ENCODE measurements at regions not wholly inside any gene's neighbourhood (a gene's known extent, or its start where the extent isn't known, plus 50 kb on each side); places are given as distances from the start of the nearest gene placed in this dataset.

GRCh38 chr19:33903489-33903850 lies 106.8 kb downstream of the KCTD15 start:
- no peak for DNase-seq (ENCODE audit: low spot score)
- TF ChIP-seq POLR2AphosphoS5 (IDR thresholded peaks at IDR 0.05) = no peak
- no peak for TF ChIP-seq POLR2A (IDR thresholded peaks at IDR 0.05)
- TF ChIP-seq CTCF (IDR thresholded peaks at IDR 0.05) = no peak
- H3K4me1 ChIP-seq (replicated peaks) = no peaks in the 10 kb centered on the region
- no peak overlapping the region for H3K27ac ChIP-seq
- no peaks in the 10 kb centered on the region for H3K27me3 ChIP-seq (replicated peaks; ENCODE audit: insufficient read depth)
- no peaks in the 10 kb centered on the region for H3K9me3 ChIP-seq
- H3K36me3 ChIP-seq = no peaks in the 10 kb centered on the region
- no peak overlapping the region for H3K4me3 ChIP-seq
- intact Hi-C loops (cut with DNase I) = no loop called here
- 72% methylated on average over 9 of the region's 9 CpGs for WGBS

GRCh38 chr19:33904681-33905080 lies 108.0 kb downstream of the KCTD15 start:
- TF ChIP-seq POLR2AphosphoS5 (IDR thresholded peaks at IDR 0.05) = no peak
- TF ChIP-seq POLR2A (IDR thresholded peaks at IDR 0.05) = peak; percentile 30
- no peak for TF ChIP-seq CTCF (IDR thresholded peaks at IDR 0.05)
- Histone ChIP-seq H3K9me3 (no peaks in the 10 kb centered on the region), H3K4me1 (replicated peaks) (no peaks in the 10 kb centered on the region), H3K36me3 (no peaks in the 10 kb centered on the region), H3K27me3 (replicated peaks; ENCODE audit: insufficient read depth) (no peaks in the 10 kb centered on the region), H3K4me3 (no peak overlapping the region), H3K27ac (peak overlapping the region in 1 of 2 donors; percentile 84)
- WGBS = 64% methylated on average over 7 of the region's 7 CpGs
- peak; percentile 29 for DNase-seq (ENCODE audit: low spot score)
- intact Hi-C loops (cut with DNase I) = no loop called here

GRCh38 chr19:33905473-33905936 lies 108.8 kb downstream of the KCTD15 start:
- no peaks in the 10 kb centered on the region for H3K4me1 ChIP-seq (replicated peaks)
- no peak for TF ChIP-seq POLR2A (IDR thresholded peaks at IDR 0.05)
- TF ChIP-seq CTCF (IDR thresholded peaks at IDR 0.05) = no peak
- TF ChIP-seq POLR2AphosphoS5 (IDR thresholded peaks at IDR 0.05) = no peak
- 9% methylated on average over 26 of the region's 26 CpGs for WGBS
- H3K27me3 ChIP-seq (replicated peaks; ENCODE audit: insufficient read depth) = no peaks in the 10 kb centered on the region
- H3K36me3 ChIP-seq = no peaks in the 10 kb centered on the region
- H3K9me3 ChIP-seq = no peaks in the 10 kb centered on the region
- DNase-seq (ENCODE audit: low spot score) = peak; percentile 16
- peak overlapping the region; percentile 27 to 51 for H3K4me3 ChIP-seq
- intact Hi-C loops (cut with DNase I) = no loop called here
- H3K27ac ChIP-seq = peak overlapping the region; percentile 71 to 84

GRCh38 chr19:33905937-33906577 lies 109.4 kb downstream of the KCTD15 start:
- Histone ChIP-seq H3K27me3 (replicated peaks; ENCODE audit: insufficient read depth) (no peaks in the 10 kb centered on the region), H3K9me3 (no peaks in the 10 kb centered on the region), H3K4me1 (replicated peaks) (no peaks in the 10 kb centered on the region), H3K4me3 (peak overlapping the region; percentile 27 to 51), H3K36me3 (no peaks in the 10 kb centered on the region), H3K27ac (peak overlapping the region; percentile 71 to 84)
- intact Hi-C loops (cut with DNase I) = no loop called here
- TF ChIP-seq POLR2AphosphoS5 (IDR thresholded peaks at IDR 0.05) (peak; percentile 19), POLR2A (IDR thresholded peaks at IDR 0.05) (peak; percentile 32), CTCF (IDR thresholded peaks at IDR 0.05) (no peak)
- DNase-seq (ENCODE audit: low spot score) = peak; percentile 90
- WGBS = 1% methylated on average over 33 of the region's 60 CpGs

Data from prostate gland (tissue), 2 donors.